SW 1271 (cell line): ENCODE measurements at regions not wholly inside any gene's neighbourhood (a gene's known extent, or its start where the extent isn't known, plus 50 kb on each side); places are given as distances from the start of the nearest gene placed in this dataset.

Source experiments
- DNase-seq, 2 experiments: peaks; one replicate each; lab custom pipeline; 2025; lab: John Stamatoyannopoulos, UW

GRCh38 chr17:79521225-79521624 lies 89.6 kb downstream of the RBFOX3 start:
- no peak for DNase-seq

DNA sequence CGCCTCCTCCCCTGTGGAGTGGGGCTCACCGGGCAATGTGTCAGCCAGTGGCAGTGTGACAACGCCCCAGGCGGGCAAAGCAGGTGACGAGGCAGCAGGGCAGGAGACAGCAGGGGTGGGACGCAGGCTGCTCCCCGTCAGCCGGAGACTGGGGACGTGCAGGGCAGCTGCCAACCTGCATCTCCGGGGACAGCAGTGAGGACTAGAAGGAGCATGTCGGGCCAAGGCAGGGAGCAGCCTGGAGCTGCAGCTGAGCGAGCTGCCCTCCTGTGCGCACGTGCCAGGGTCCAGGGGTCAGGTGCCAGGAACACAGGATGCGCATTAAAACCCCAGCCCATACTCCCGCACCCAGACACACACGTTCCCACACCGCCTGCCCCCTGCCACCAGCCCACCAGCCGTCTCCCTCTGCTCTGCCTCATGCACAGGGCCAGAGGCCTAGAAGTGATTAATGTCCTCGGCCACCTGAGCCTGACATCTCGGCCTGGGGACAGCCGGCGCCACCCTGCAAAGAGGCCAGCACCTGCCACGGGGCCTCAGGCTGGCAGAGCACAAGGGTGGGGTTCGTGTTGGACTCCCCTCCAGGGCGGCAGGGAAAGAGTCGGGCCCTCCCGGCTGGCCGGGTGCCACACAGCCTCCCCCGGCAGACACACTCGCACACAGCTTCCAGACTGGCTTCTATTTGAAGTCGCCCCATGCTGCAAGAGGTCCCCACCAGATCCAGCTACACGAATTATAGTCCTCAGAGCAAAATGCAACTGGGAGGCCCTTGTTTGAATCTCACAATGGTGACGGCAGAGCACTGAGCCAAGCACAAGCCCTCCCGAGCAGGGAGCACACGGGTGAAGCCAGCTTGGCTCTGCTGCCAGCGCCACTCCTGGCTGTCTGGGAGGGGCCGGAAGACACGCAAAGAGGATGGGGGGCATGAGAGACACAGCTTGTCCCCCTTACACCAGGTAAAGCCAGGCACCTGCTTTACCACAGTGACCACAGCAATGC lies 90.4 kb downstream of the RBFOX3 start:
- DNase-seq = no peak

DNA sequence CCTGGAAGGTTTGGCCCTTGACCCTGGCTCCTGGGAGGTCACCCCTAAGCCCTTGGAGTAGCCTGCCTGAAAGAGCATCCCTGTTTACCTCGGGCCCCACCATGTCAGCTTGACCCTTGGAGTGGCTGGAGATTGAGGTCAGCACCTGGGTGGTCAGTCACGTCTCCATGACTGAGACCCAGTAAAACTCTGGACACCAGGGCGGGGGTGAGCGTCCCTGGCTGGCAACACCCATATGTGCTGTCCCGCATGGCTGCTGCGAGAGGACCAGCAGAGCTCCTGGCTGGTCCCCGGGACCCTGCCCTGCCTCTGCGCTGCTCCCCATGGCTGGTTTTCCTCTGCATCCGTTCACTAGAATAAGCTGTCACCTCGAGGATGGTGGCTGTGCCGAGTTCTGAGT lies 91.2 kb downstream of the RBFOX3 start:
- no peak for DNase-seq

GRCh38 chr17:79518585-79519523 lies 92.0 kb downstream of the RBFOX3 start:
- DNase-seq = no peak

DNA sequence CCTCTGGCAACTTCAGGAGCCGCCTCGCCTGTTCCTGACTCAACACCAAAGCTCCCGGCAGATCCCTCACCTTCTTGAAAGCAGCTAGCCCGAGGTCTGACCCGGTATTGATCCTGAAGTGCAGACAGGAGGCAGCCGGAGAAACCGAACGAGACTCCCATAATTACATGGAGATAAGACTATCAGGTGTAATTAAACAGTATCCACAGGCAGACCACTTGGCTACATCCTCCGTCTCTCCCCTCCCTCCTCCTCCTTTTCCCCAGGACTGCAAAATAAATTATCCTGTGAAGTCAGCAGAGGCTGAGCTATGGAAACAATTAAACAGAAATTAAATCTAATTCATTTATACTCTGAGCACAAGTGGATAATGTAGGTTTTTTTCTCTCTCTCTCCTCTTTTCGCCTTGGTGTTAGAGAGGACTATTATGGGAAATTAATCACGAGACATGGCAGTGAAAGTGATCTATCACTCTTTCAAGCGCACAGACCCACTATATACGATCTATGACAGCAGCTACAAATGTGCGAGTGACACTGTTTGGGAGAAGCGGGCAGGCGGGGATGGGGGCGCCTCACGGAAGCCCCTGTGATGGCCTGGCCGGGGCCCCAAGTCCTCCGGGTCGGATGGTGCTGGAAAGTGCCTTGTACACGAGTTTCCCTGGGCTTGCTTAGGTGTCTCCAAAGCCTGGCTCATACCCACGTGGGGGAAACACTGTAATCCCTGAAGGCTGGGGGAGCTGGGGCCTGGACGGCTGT lies 92.8 kb downstream of the RBFOX3 start:
- no peak for DNase-seq

DNA sequence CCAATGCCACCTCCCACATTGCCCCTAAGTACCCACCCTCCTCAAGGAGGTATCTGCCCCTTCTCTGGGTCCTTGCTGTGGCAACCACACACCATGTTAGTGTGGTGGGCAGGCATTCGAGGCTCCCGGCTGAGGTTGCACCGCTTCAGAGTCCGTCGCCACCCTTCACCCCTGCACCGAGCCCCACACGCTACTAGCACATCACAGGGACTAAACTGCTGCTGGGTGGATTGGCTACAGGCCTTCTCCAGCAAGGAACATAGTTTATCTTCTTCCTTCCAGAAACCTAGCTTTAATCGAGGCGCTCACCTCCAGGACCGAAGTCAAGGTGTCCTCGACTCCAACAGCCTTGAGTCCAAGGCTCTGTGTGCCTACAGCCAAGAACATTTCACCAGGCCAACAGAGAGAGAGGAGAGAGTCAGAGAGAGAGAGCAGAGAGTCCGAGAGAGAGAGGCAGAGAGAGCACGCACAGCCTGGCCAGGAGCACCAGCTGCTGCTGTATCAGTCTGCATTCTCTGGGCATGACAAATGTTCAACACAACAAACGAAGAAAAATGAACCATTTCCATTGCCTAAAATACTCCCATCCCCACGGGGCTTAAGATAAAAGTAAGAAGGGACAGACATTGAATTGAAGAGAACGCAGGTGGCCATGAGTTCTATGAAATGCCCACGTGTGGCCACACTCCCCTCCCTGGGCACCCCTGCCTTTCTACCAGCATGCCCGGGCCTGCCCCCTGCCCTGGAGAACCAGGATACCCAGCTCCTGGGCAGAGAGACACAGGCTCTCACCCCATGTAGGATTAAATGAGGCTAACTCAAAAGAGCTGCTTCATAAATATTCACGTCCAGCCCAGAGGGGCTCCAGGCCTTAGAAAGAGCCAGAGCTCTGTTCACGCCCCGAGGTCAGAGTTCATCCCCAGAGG lies 94.9 kb downstream of the RBFOX3 start:
- no peak for DNase-seq

DNA sequence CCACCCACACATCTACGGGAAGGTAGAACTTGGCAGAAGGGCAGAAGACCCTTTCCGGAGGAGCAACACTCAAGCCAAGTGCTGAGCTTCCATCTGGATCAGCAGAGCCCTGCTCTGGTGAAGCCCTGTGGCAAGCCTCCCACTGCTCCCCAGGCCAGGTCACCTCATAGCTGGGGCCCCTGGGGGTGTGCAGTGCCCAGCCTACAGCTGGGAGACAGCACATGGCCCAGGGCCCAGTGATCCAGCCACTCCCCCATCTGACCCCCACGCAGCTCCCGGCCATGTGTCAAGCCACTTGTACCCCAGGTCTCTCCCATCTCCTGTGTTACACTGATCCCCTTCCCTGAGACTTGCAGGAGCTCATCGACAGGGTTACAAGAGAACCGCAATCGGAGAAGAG lies 95.7 kb downstream of the RBFOX3 start:
- DNase-seq = no peak

DNA sequence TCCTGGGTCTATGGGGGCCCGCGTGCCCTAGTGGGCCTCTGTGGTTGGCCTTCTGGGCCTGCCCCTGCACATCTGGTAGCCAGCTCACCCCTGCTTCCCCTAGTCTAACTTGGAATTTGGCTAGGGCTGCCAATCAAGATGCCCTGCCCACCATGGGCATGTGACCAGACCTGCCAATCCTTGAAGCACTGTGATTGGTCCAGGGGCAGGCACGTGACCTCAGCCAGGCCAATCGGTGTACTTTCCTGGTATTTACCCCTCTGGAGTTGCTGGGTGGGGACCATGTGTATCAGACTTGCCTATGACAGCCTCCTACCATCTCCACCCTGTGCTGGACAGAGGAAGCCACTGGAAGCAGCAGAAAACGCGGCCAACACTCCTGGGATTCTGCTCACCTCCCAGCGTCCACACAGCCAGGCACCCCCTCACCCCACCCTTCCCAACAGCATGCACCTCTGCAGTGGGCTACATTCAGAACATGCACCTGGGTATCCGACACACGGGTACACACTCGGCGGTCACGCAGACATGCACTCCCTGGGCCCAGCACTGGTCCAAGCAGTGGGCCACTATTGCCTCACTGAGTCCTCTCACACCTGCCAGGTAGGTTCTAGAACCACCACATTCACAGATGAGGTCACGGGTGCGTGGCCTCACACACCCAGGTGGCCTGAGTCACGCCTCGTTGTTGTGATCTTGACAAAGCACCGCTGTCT lies 96.9 kb downstream of the RBFOX3 start:
- DNase-seq = no peak

DNA sequence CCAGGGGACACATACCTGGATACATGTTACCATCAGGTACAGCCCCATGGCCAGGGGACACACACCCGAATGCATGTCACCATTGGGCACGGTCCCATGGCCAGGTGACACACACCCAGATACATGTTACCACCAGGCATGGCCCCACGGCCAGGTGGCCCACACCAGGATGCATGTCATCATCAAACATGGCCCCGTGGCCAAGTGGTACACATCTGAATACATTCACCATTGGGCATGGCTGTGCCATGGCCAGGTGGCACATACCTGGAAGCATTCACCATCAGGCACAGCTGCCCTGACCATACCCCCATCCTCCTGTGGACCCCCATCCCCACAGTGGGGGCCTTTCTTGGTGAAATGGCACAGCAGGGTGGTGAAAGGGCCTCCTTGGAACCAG lies 97.6 kb downstream of the RBFOX3 start:
- no peak for DNase-seq

GRCh38 chr17:79511471-79511870 lies 99.4 kb downstream of the RBFOX3 start:
- DNase-seq = no peak

GRCh38 chr17:79510071-79510470 lies 100.8 kb downstream of the RBFOX3 start:
- no peak for DNase-seq

GRCh38 chr17:79509490-79509889 lies 101.4 kb downstream of the RBFOX3 start:
- no peak for DNase-seq

GRCh38 chr17:79509008-79509407 lies 101.8 kb downstream of the RBFOX3 start:
- DNase-seq = no peak

DNA sequence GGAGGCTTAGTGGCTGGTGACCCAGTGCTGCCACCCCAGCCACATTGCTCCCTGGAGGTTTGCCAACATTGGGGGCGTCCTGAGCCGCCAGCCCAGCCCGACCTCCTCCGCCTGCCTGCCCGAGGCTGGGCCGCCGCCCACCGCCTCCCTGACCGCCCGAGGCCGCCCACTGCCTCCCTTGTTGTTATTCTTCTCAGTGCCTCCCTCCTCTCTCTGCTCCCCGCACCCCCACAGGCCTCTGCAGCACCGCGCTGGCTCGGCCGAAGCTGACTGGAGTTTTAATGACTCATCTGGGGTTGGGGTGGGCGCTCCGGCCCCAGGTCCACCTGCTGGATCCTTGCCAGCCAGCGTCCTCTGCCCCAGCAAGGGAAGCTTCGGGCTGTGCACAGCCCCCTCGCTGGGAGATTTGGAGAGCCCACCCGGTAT lies 102.5 kb downstream of the RBFOX3 start:
- DNase-seq = no peak

GRCh38 chr17:79506955-79507354 lies 103.9 kb downstream of the RBFOX3 start:
- no peak for DNase-seq

- DNase-seq = no peak
Measured at GRCh38 chr17:79506150-79506870, 104.5 kb downstream of the RBFOX3 start.

DNA sequence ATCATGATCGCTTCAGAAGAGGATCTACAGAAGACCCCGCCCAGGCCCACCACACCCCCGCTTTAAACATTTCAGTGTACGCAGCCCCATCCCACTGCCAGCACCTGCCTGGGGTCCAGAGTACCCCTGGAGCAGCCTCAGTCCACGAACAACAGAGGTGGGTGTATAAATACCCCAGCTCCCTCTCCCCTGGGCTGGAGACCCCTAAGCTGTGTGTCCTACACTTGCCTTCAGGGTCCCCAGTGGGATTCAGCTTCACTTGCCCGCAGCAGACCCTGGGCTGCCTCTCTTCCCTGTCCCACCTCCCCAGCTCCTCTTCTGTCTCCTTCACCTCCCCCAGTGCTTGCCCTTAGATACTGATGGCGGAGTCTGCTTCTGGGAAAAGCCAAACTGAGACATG lies 105.7 kb downstream of the RBFOX3 start:
- no peak for DNase-seq

- peak in 1 of 2 experiments; percentile 7 for DNase-seq
Measured at GRCh38 chr17:79504181-79504605, 106.7 kb downstream of the RBFOX3 start.

DNA sequence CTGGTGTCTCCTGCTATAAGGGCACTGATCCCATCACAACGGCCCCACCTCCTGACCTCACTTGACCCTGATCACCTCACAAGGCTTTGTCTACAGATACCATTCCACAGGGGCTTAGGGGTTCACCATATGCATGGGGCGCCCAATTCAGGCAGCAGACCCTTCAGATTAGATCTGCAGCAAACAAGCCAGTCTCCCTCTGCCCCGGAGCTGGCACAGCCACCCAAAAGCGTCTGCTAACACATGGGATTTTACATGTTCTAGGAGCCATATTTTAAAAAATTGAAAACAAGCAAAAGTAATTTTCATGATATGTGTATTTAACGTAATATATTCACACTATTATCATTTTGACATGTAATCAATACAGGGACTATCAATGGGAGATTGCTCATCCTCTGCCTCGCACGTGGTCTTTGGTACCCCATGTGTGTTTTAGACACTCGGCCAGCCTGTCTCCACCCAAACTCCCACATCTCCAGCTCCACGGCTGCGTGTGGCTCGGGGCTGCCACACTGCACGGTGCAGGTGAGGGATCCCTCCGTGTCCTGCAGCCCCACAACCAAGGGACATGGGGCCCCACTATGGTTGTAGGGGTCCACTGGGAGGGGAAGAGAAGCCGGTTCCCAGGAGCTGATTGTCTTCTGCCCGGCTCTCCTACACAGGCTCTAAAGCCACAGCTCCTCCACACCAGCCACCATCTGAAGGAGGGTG lies 107.6 kb downstream of the RBFOX3 start:
- no peak for DNase-seq
